H1 (cell line): ENCODE measurements at regions not wholly inside any gene's neighbourhood (a gene's known extent, or its start where the extent isn't known, plus 50 kb on each side); places are given as distances from the start of the nearest gene placed in this dataset.

Experiments
- EP300 ChIP-seq, 2 experiments: IDR thresholded peaks; 1 replicate in 1 of 2; 2 replicates in 1 of 2; pipeline ENCODE4 v1.6.1; 2011 to 2012; ENCODE audit warnings: low read depth in 2 of 2, low read length in 2 of 2, mild to moderate bottlenecking in 2 of 2, borderline replicate concordance in 1 of 2, inconsistent platforms in 1 of 2, moderate library complexity in 1 of 2
- PHF8 ChIP-seq: fragments of 200-600 bp; sonication (generic); conservative IDR thresholded peaks from 2 replicates; pipeline ENCODE4 v1.7.1; 2012; ENCODE audit warnings: low read depth, mild to moderate bottlenecking, inconsistent platforms, low read length, moderate library complexity
- RAD21 ChIP-seq, 2 experiments: IDR thresholded peaks in 1 of 2; conservative IDR thresholded peaks in 1 of 2; 2 replicates each; pipeline ENCODE4 v1.6.1; 2011; ENCODE audit warnings: low read depth in 2 of 2, low read length in 2 of 2, improper control_type of control experiment in 1 of 2, inconsistent platforms in 1 of 2, mild to moderate bottlenecking in 1 of 2, moderate library complexity in 1 of 2

- TF ChIP-seq RAD21 (IDR thresholded peaks at IDR 0.05 in 1 of 2, conservative IDR thresholded peaks at IDR 0.05 in 1 of 2; ENCODE audit: low read depth in 2 of 2, low read length in 2 of 2) = no peak
- TF ChIP-seq PHF8 = no peak
- TF ChIP-seq EP300 (IDR thresholded peaks at IDR 0.05; ENCODE audit: borderline replicate concordance in 1 of 2, low read depth in 2 of 2, low read length in 2 of 2) = no peak
Measured at GRCh38 chr5:43941806-43942205, 338.8 kb downstream of the NNT start (continued).
